ENCODE measurements at regions not wholly inside any gene's neighbourhood (a gene's known extent, or its start where the extent isn't known, plus 50 kb on each side); places are given as distances from the start of the nearest gene placed in this dataset.

- no peak for DNase-seq (ENCODE audit: low read depth)
Measured at GRCh38 chr4:182089326-182089725, 153.9 kb upstream of the TENM3 start.

GRCh38 chr4:182090186-182090585 is 153.0 kb upstream of the TENM3 start:
- no peak for DNase-seq (ENCODE audit: low read depth)

- DNase-seq (ENCODE audit: low read depth), result no peak
Measured at GRCh38 chr4:182091128-182091527, 152.1 kb upstream of the TENM3 start.

- DNase-seq (ENCODE audit: low read depth), result no peak
Measured at GRCh38 chr4:182093431-182093831, 149.8 kb upstream of the TENM3 start.

- DNase-seq (ENCODE audit: low read depth), result no peak
Measured at GRCh38 chr4:182093935-182094334, 149.3 kb upstream of the TENM3 start.

GRCh38 chr4:182101618-182102017 is 141.6 kb upstream of the TENM3 start:
- no peak for DNase-seq (ENCODE audit: low read depth)

- no peak for DNase-seq (ENCODE audit: low read depth)
Measured at GRCh38 chr4:182102576-182102975, 140.6 kb upstream of the TENM3 start.

GRCh38 chr4:182103614-182104319 is 139.4 kb upstream of the TENM3 start:
- no peak for DNase-seq (ENCODE audit: low read depth)

GRCh38 chr4:182105416-182105815 is 137.8 kb upstream of the TENM3 start:
- no peak for DNase-seq (ENCODE audit: low read depth)

GRCh38 chr4:182107931-182108330 is 135.3 kb upstream of the TENM3 start:
- no peak for DNase-seq (ENCODE audit: low read depth)

GRCh38 chr4:182111586-182111985 is 131.6 kb upstream of the TENM3 start:
- DNase-seq (ENCODE audit: low read depth), result no peak

- no peak for DNase-seq (ENCODE audit: low read depth)
Measured at GRCh38 chr4:182113779-182114178, 129.4 kb upstream of the TENM3 start.

- no peak for DNase-seq (ENCODE audit: low read depth)
Measured at GRCh38 chr4:182124359-182124758, 118.8 kb upstream of the TENM3 start.

GRCh38 chr4:182126096-182126495 is 117.1 kb upstream of the TENM3 start:
- DNase-seq (ENCODE audit: low read depth), result no peak

GRCh38 chr4:182126603-182127002 is 116.6 kb upstream of the TENM3 start:
- DNase-seq (ENCODE audit: low read depth), result no peak

GRCh38 chr4:182133033-182133432 is 110.2 kb upstream of the TENM3 start:
- DNase-seq (ENCODE audit: low read depth), result no peak

- DNase-seq (ENCODE audit: low read depth), result no peak
Measured at GRCh38 chr4:182134261-182134660, 108.9 kb upstream of the TENM3 start.

- no peak for DNase-seq (ENCODE audit: low read depth)
Measured at GRCh38 chr4:182136201-182136600, 107.0 kb upstream of the TENM3 start.

- no peak for DNase-seq (ENCODE audit: low read depth)
Measured at GRCh38 chr4:182137343-182137742, 105.9 kb upstream of the TENM3 start.

GRCh38 chr4:182139491-182139890 is 103.7 kb upstream of the TENM3 start:
- no peak for DNase-seq (ENCODE audit: low read depth)

GRCh38 chr4:182140547-182140946 is 102.7 kb upstream of the TENM3 start:
- DNase-seq (ENCODE audit: low read depth), result no peak

GRCh38 chr4:182141061-182141460 is 102.1 kb upstream of the TENM3 start:
- no peak for DNase-seq (ENCODE audit: low read depth)

- DNase-seq (ENCODE audit: low read depth), result no peak
Measured at GRCh38 chr4:182142176-182143085, 100.8 kb upstream of the TENM3 start.
